ENCODE measurements at regions not wholly inside any gene's neighbourhood (a gene's known extent, or its start where the extent isn't known, plus 50 kb on each side); places are given as distances from the start of the nearest gene placed in this dataset.
"Not testable (repeated sequence)": the region's sequence is repeated elsewhere in the genome, so short reads cannot be mapped to it uniquely, and the experiment has no call there.

GRCh38 chrX:92430574-92430973 lies 651.4 kb downstream of the PCDH11X start:
- FAIRE-seq: peak; percentile 95

- not testable (repeated sequence) for FAIRE-seq
Observed at GRCh38 chrX:92460539-92460938, 681.4 kb downstream of the PCDH11X start.

GRCh38 chrX:92480165-92480564 lies 701.0 kb downstream of the PCDH11X start:
- peak; percentile 43 for FAIRE-seq

GRCh38 chrX:92485487-92485886 lies 706.3 kb downstream of the PCDH11X start:
- not testable (repeated sequence) for FAIRE-seq

GRCh38 chrX:92515270-92515669 lies 736.1 kb downstream of the PCDH11X start:
- not testable (repeated sequence) for FAIRE-seq

- not testable (repeated sequence) for FAIRE-seq
Observed at GRCh38 chrX:92528995-92529394, 749.8 kb downstream of the PCDH11X start.

- FAIRE-seq: not testable (repeated sequence)
Observed at GRCh38 chrX:92540461-92540860, 761.3 kb downstream of the PCDH11X start.

- FAIRE-seq: not testable (repeated sequence)
Observed at GRCh38 chrX:92558323-92558722, 779.1 kb downstream of the PCDH11X start.

GRCh38 chrX:92558796-92559195 lies 779.6 kb downstream of the PCDH11X start:
- FAIRE-seq: peak; percentile 99

GRCh38 chrX:92560083-92560482 lies 780.9 kb downstream of the PCDH11X start:
- FAIRE-seq: not testable (repeated sequence)

- not testable (repeated sequence) for FAIRE-seq
Observed at GRCh38 chrX:92570217-92570616, 791.0 kb downstream of the PCDH11X start.

- peak; percentile 18 for FAIRE-seq
Observed at GRCh38 chrX:92586643-92587042, 807.5 kb downstream of the PCDH11X start.

GRCh38 chrX:92589676-92590075 lies 810.5 kb downstream of the PCDH11X start:
- not testable (repeated sequence) for FAIRE-seq

GRCh38 chrX:92590726-92591298 lies 811.6 kb downstream of the PCDH11X start:
- not testable (repeated sequence) for FAIRE-seq

GRCh38 chrX:92611517-92611916 lies 832.3 kb downstream of the PCDH11X start:
- peak; percentile 53 for FAIRE-seq

GRCh38 chrX:92626699-92627098 lies 847.5 kb downstream of the PCDH11X start:
- not testable (repeated sequence) for FAIRE-seq

- FAIRE-seq: not testable (repeated sequence)
Observed at GRCh38 chrX:92657593-92657992, 878.4 kb downstream of the PCDH11X start.

- FAIRE-seq: not testable (repeated sequence)
Observed at GRCh38 chrX:92659743-92660142, 880.6 kb downstream of the PCDH11X start.

- FAIRE-seq: not testable (repeated sequence)
Observed at GRCh38 chrX:92692796-92693195, 913.6 kb downstream of the PCDH11X start.

GRCh38 chrX:92699388-92700092 lies 920.4 kb downstream of the PCDH11X start:
- FAIRE-seq: not testable (repeated sequence)

GRCh38 chrX:92709784-92710183 lies 930.6 kb downstream of the PCDH11X start:
- not testable (repeated sequence) for FAIRE-seq

Data from colon (tissue), 2 donors.